Spleen (tissue), 11 donors: ENCODE measurements at regions not wholly inside any gene's neighbourhood (a gene's known extent, or its start where the extent isn't known, plus 50 kb on each side); places are given as distances from the start of the nearest gene placed in this dataset.

ENCODE experiments used
- DNase-seq: peaks from one replicate; pipeline ENCODE4 v3.0.0-alpha.2; 2020
- H3K27ac ChIP-seq, 8 donors: fragments of 200-600 bp; sonication (generic) in 7 of 8; 1 replicate in 4 of 8; 2 replicates in 4 of 8; pipeline versions ENCODE4 v1.5.0 to v1.8.0; 2016 to 2021; ENCODE audit warnings: inconsistent platforms in 4 of 8, mild to moderate bottlenecking in 4 of 8, moderate library complexity in 1 of 8
- H3K27me3 ChIP-seq, 7 donors: fragments of 200-600 bp; sonication (generic) in 6 of 7; replicated peaks in 1 of 7; 1 replicate in 4 of 7; 2 replicates in 3 of 7; pipeline versions ENCODE4 v1.5.0 to v1.8.0; 2016 to 2021; ENCODE audit warnings: inconsistent platforms in 3 of 7, mild to moderate bottlenecking in 1 of 7
- H3K36me3 ChIP-seq, 6 donors: fragments of 200-600 bp; sonication (generic) in 5 of 6; 1 replicate in 4 of 6; 2 replicates in 2 of 6; pipeline versions ENCODE4 v1.5.0 to v1.8.0; 2016 to 2021; ENCODE audit warnings: inconsistent platforms in 2 of 6
- H3K4me1 ChIP-seq, 6 donors: fragments of 200-600 bp; sonication (generic) in 5 of 6; 1 replicate in 3 of 6; 2 replicates in 3 of 6; pipeline versions ENCODE4 v1.5.0 to v1.8.0; 2016 to 2021; ENCODE audit warnings: inconsistent platforms in 3 of 6
- H3K4me3 ChIP-seq, 8 donors: fragments of 200-600 bp; sonication (generic) in 7 of 8; 1 replicate in 4 of 8; 2 replicates in 4 of 8; pipeline versions ENCODE4 v1.5.0 to v1.8.0; 2016 to 2021; ENCODE audit warnings: inconsistent platforms in 4 of 8, mild to moderate bottlenecking in 4 of 8, moderate library complexity in 2 of 8
- H3K9me3 ChIP-seq, 8 donors: fragments of 200-600 bp; sonication (generic) in 7 of 8; 1 replicate in 4 of 8; 2 replicates in 4 of 8; pipeline versions ENCODE4 v1.5.0 to v1.8.0; 2016 to 2021; ENCODE audit warnings: inconsistent platforms in 4 of 8
- POLR2A ChIP-seq, 3 donors: fragments of 450-650 bp; IDR thresholded peaks; one replicate each; pipeline ENCODE4 v1.5.1; 2017; ENCODE audit warnings: antibody characterized with exemption in 3 of 3, mild to moderate bottlenecking in 1 of 3
- POLR2AphosphoS5 ChIP-seq, 3 donors: sonication (generic); formaldehyde crosslinking; IDR thresholded peaks; one replicate each; pipeline ENCODE4 v1.5.1; 2017; ENCODE audit warnings: antibody characterized with exemption in 3 of 3
- WGBS, 5 donors: extraction: QIAGEN DNeasy Blood & Tissue Kit in 3 of 5; methylation state at CpG; one replicate each; pipeline versions ENCODE4 v1.1.5 to v1.1.7; 2013 to 2018; 5-methylcytosine and 5-hydroxymethylcytosine counted together
- intact Hi-C: fragments of 100-400 bp; cut with DNase I; formaldehyde crosslinking; loops from one replicate; pipeline ENCODE4 v1.15.0; 2023; ENCODE audit warnings: low total_unique reads
- TF ChIP-seq, protein P1 (sequence below), 11 experiments: fragments of 200-600 bp in 7 of 11; fragments of 450-650 bp in 4 of 11; sonication (generic) in 4 of 11; IDR thresholded peaks in 8 of 11; conservative IDR thresholded peaks in 3 of 11; 1 replicate in 7 of 11; 2 replicates in 4 of 11; pipeline versions ENCODE4 v1.4.0 to v1.8.0; 2016 to 2021; ENCODE audit warnings: antibody characterized with exemption in 11 of 11, inconsistent platforms in 4 of 11, mild to moderate bottlenecking in 1 of 11
- donor health status: healthy with polysubstance abuse.
- donor health status: DM: no; HTN: no; CAD: no; lungs with moderate emphysema.
- donor health status: DM: no; HTN: no; CAD: no.
- donor health status: Bipolar disorder and iron deficiency.
- donor health status: healthy.
- donor health status: DM: no; HTN: no; CAD: no.
- donor health status: DM: yes; HTN: yes; CAD: no.

DNA sequence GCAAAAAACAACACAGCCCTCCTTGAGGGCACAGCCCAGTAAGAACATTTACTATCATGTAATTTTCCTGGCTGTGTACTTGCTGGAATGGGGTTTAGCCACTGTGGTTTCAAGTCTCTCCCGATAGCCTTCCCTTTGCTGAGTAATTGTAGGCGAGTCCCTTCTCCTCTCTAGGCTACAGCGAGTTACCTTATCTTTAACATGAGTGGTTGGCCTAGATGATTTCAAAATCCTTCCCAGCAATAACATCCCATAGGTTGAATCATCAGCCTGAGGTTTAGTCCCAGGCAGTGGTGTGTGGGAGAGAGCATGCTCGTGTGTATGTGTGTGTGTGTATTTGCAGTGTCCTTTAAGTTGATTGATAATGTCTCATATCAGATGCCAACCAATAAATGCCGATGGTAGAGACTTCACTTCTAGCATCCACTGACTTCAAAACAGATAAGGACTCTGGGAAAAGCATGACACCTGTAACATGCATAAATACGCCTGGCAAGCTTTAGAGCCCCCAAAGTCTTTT lies 142.9 kb upstream of the ZMIZ1 start:
- 64 to 81% (median 74%) methylated on average over 6 of the region's 6 CpGs for WGBS, 5 donors
- H3K4me1 ChIP-seq, result no peaks in the 10 kb centered on the region
- H3K4me3 ChIP-seq, result no peak overlapping the region
- H3K27ac ChIP-seq, result no peak overlapping the region
- H3K9me3 ChIP-seq, result no peaks in the 10 kb centered on the region
- H3K36me3 ChIP-seq, result no peaks in the 10 kb centered on the region
- H3K27me3 ChIP-seq, result peaks cover 0 to 4% (median 0%) of the 10 kb centered on the region in 7 donors
- intact Hi-C loops, result no loop called here
- no peak for DNase-seq
- TF ChIP-seq POLR2AphosphoS5 (IDR thresholded peaks at IDR 0.05) (no peak), POLR2A (IDR thresholded peaks at IDR 0.05) (no peak)
- TF ChIP-seq, protein P1, sequence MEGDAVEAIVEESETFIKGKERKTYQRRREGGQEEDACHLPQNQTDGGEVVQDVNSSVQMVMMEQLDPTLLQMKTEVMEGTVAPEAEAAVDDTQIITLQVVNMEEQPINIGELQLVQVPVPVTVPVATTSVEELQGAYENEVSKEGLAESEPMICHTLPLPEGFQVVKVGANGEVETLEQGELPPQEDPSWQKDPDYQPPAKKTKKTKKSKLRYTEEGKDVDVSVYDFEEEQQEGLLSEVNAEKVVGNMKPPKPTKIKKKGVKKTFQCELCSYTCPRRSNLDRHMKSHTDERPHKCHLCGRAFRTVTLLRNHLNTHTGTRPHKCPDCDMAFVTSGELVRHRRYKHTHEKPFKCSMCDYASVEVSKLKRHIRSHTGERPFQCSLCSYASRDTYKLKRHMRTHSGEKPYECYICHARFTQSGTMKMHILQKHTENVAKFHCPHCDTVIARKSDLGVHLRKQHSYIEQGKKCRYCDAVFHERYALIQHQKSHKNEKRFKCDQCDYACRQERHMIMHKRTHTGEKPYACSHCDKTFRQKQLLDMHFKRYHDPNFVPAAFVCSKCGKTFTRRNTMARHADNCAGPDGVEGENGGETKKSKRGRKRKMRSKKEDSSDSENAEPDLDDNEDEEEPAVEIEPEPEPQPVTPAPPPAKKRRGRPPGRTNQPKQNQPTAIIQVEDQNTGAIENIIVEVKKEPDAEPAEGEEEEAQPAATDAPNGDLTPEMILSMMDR (IDR thresholded peaks at IDR 0.05 in 8 of 11, conservative IDR thresholded peaks at IDR 0.05 in 3 of 11), result no peak

DNA sequence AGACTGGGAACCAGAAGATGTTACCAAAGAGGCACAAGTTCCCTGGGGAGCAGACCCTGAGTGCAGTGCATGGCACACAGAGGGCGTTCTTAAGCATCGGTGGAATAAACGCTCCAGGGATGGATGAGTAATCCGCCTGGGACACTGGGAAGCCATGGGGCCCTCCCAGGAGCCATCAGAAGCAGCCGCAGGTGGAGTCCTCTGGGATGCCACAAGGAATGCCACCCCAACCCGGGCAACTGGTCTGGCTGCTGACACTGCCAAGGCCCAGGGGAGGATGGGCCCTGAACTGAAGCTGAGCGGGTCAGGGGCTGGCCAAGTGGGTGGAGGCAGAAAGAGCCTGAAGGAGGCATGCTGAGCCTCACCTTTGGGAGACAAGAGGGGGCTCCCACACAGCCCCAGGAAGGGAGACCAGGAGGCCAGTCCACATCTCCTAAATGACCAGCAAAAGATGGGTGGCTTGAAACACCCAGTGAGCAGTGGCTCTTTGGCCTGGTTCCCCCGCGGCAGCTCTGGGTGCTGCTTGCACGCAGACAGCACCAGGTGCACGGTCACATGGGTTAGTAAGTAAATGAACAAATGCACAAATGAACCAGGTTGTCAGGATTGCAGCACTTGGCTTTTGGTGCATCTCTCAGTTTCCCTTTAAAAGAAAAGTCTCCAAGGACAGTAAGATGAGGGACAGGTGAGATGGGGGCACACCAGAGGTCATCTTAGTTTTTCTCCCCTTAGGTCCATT lies 141.3 kb upstream of the ZMIZ1 start:
- peaks cover 0 to 14% (median 8%) of the 10 kb centered on the region in 6 donors for H3K4me1 ChIP-seq
- no peak overlapping the region for H3K27ac ChIP-seq
- H3K27me3 ChIP-seq, result peaks cover 0 to 1% (median 0%) of the 10 kb centered on the region in 7 donors
- no peaks in the 10 kb centered on the region for H3K9me3 ChIP-seq
- intact Hi-C loops, result no loop called here
- no peaks in the 10 kb centered on the region for H3K36me3 ChIP-seq
- H3K4me3 ChIP-seq, result no peak overlapping the region
- 89 to 95% (median 93%) methylated on average over 10 to 11 of the region's 11 CpGs for WGBS, 5 donors
- DNase-seq, result peak; percentile 66
- no peak for TF ChIP-seq POLR2AphosphoS5 (IDR thresholded peaks at IDR 0.05)
- TF ChIP-seq, protein P1 (IDR thresholded peaks at IDR 0.05 in 8 of 11, conservative IDR thresholded peaks at IDR 0.05 in 3 of 11), result no peak
- TF ChIP-seq POLR2A (IDR thresholded peaks at IDR 0.05), result no peak

DNA sequence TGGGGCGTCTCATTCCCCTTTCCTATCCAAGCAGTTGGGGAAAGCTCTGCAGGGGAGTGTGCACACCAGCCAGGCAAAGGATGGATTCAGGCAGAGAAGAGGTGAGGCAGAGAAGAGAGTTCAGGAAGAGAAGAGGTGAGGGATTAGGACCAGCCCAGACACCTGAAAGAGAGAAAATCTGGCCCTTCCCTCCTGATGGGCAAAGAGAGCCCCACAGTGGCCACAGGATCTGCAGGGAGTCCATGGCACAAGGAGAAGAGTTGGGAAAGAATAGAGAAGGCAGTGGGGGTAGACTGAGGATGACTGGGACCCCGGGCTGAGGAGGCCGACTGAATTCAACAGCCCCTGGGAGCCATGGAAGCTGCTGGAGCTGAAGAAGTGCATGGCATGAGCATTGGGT lies 140.4 kb upstream of the ZMIZ1 start:
- H3K4me3 ChIP-seq, result no peak overlapping the region
- no peak for DNase-seq
- WGBS, 5 donors, result 87 to 97% (median 92%) methylated on average over 3 of the region's 3 CpGs
- H3K4me1 ChIP-seq, result peaks cover 0 to 16% (median 8%) of the 10 kb centered on the region in 6 donors
- no peaks in the 10 kb centered on the region for H3K9me3 ChIP-seq
- H3K27me3 ChIP-seq, result no peaks in the 10 kb centered on the region
- H3K36me3 ChIP-seq, result no peaks in the 10 kb centered on the region
- TF ChIP-seq POLR2A (IDR thresholded peaks at IDR 0.05), result no peak
- TF ChIP-seq, protein P1 (IDR thresholded peaks at IDR 0.05 in 8 of 11, conservative IDR thresholded peaks at IDR 0.05 in 3 of 11), result no peak
- TF ChIP-seq POLR2AphosphoS5 (IDR thresholded peaks at IDR 0.05), result no peak
- intact Hi-C loops, result no loop called here
- H3K27ac ChIP-seq, result no peak overlapping the region

DNA sequence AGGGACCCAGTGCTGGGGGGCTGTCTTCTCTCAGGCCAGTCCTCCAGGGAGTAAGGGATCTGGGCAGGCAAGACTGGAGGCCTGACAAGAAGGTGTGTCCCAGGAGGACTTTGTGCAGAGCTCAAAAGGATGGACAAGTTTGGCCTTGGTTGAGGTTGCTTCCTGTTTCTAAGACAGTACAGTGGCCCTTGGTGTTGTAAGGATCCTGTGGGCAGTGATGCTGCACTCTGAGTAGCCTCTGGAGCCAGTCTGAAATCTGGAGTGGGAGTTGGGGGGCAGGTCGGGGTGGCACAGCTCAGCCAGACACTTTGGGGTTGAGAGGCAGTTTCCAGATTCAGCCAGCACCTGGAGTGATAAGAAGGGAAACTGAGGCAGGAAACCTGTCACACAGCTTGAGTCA lies 139.2 kb upstream of the ZMIZ1 start:
- TF ChIP-seq POLR2AphosphoS5 (IDR thresholded peaks at IDR 0.05) (no peak), POLR2A (IDR thresholded peaks at IDR 0.05) (no peak)
- TF ChIP-seq, protein P1 (IDR thresholded peaks at IDR 0.05 in 8 of 11, conservative IDR thresholded peaks at IDR 0.05 in 3 of 11), result no peak
- Histone ChIP-seq H3K27ac (no peak overlapping the region), H3K9me3 (no peaks in the 10 kb centered on the region), H3K4me1 (peaks cover 0 to 23% (median 8%) of the 10 kb centered on the region in 6 donors), H3K27me3 (no peaks in the 10 kb centered on the region), H3K4me3 (no peak overlapping the region), H3K36me3 (no peaks in the 10 kb centered on the region)
- 25 to 88% (median 44%) methylated on average over 1 of the region's 1 CpG for WGBS, 5 donors
- intact Hi-C loops, result no loop called here
- peak; percentile 35 for DNase-seq
